ENCODE measurements at regions not wholly inside any gene's neighbourhood (a gene's known extent, or its start where the extent isn't known, plus 50 kb on each side); places are given as distances from the start of the nearest gene placed in this dataset.

GRCh38 chr1:188241629-188242028, 1412.9 kb downstream of the PLA2G4A start:
- Histone ChIP-seq H3K4me2 (ENCODE audit: low read length) (no peak overlapping the region), H3K9ac (ENCODE audit: low read length) (no peak overlapping the region), H3K36me3 (ENCODE audit: insufficient read depth, low read length) (no peaks in the 10 kb centered on the region), H3K79me2 (ENCODE audit: insufficient read depth, low read length) (no peaks in the 10 kb centered on the region), H3K4me3 (ENCODE audit: low read depth, low read length, poor library complexity, severe bottlenecking) (no peak overlapping the region), H3F3A (ENCODE audit: insufficient read depth, low read length) (no peaks in the 10 kb centered on the region), H3K27ac (ENCODE audit: low read depth, low read length, poor library complexity, severe bottlenecking) (no peak overlapping the region), H2AFZ (ENCODE audit: low read length) (no peak overlapping the region), H3K9me3 (ENCODE audit: low read length) (no peaks in the 10 kb centered on the region), H3K4me1 (ENCODE audit: insufficient read depth, low read length, severe bottlenecking) (no peaks in the 10 kb centered on the region), H3K9me2 (ENCODE audit: low read depth, low read length) (no peaks in the 10 kb centered on the region), H4K20me1 (ENCODE audit: insufficient read depth, low read length) (no peaks in the 10 kb centered on the region), H3K27me3 (ENCODE audit: insufficient read depth, low read length) (no peaks in the 10 kb centered on the region)
- TF ChIP-seq EZH2 (IDR thresholded peaks at IDR 0.05; ENCODE audit: borderline replicate concordance, low read length), result no peak
- no peak for TF ChIP-seq CTCF (IDR thresholded peaks at IDR 0.05; ENCODE audit: low read length)

GRCh38 chr1:188243456-188243855, 1414.7 kb downstream of the PLA2G4A start:
- H2AFZ ChIP-seq (ENCODE audit: low read length), result no peak overlapping the region
- no peak overlapping the region for H3K4me2 ChIP-seq (ENCODE audit: low read length)
- H3F3A ChIP-seq (ENCODE audit: insufficient read depth, low read length), result no peaks in the 10 kb centered on the region
- no peaks in the 10 kb centered on the region for H3K4me1 ChIP-seq (ENCODE audit: insufficient read depth, low read length, severe bottlenecking)
- H4K20me1 ChIP-seq (ENCODE audit: insufficient read depth, low read length), result no peaks in the 10 kb centered on the region
- no peak for TF ChIP-seq CTCF (IDR thresholded peaks at IDR 0.05; ENCODE audit: low read length)
- TF ChIP-seq EZH2 (IDR thresholded peaks at IDR 0.05; ENCODE audit: borderline replicate concordance, low read length), result no peak
- no peaks in the 10 kb centered on the region for H3K27me3 ChIP-seq (ENCODE audit: insufficient read depth, low read length)
- H3K4me3 ChIP-seq (ENCODE audit: low read depth, low read length, poor library complexity, severe bottlenecking), result no peak overlapping the region
- H3K27ac ChIP-seq (ENCODE audit: low read depth, low read length, poor library complexity, severe bottlenecking), result no peak overlapping the region
- H3K9me3 ChIP-seq (ENCODE audit: low read length), result no peaks in the 10 kb centered on the region
- H3K9ac ChIP-seq (ENCODE audit: low read length), result no peak overlapping the region
- no peaks in the 10 kb centered on the region for H3K9me2 ChIP-seq (ENCODE audit: low read depth, low read length)
- H3K79me2 ChIP-seq (ENCODE audit: insufficient read depth, low read length), result no peaks in the 10 kb centered on the region
- H3K36me3 ChIP-seq (ENCODE audit: insufficient read depth, low read length), result no peaks in the 10 kb centered on the region

- H4K20me1 ChIP-seq (ENCODE audit: insufficient read depth, low read length), result no peaks in the 10 kb centered on the region
- no peaks in the 10 kb centered on the region for H3K79me2 ChIP-seq (ENCODE audit: insufficient read depth, low read length)
- no peak overlapping the region for H3K9ac ChIP-seq (ENCODE audit: low read length)
- H2AFZ ChIP-seq (ENCODE audit: low read length), result no peak overlapping the region
- no peaks in the 10 kb centered on the region for H3K9me2 ChIP-seq (ENCODE audit: low read depth, low read length)
- no peak overlapping the region for H3K4me3 ChIP-seq (ENCODE audit: low read depth, low read length, poor library complexity, severe bottlenecking)
- no peaks in the 10 kb centered on the region for H3F3A ChIP-seq (ENCODE audit: insufficient read depth, low read length)
- no peak overlapping the region for H3K27ac ChIP-seq (ENCODE audit: low read depth, low read length, poor library complexity, severe bottlenecking)
- no peaks in the 10 kb centered on the region for H3K4me1 ChIP-seq (ENCODE audit: insufficient read depth, low read length, severe bottlenecking)
- no peak overlapping the region for H3K4me2 ChIP-seq (ENCODE audit: low read length)
- H3K9me3 ChIP-seq (ENCODE audit: low read length), result no peaks in the 10 kb centered on the region
- H3K36me3 ChIP-seq (ENCODE audit: insufficient read depth, low read length), result no peaks in the 10 kb centered on the region
- no peaks in the 10 kb centered on the region for H3K27me3 ChIP-seq (ENCODE audit: insufficient read depth, low read length)
- TF ChIP-seq CTCF (IDR thresholded peaks at IDR 0.05; ENCODE audit: low read length) (no peak), EZH2 (IDR thresholded peaks at IDR 0.05; ENCODE audit: borderline replicate concordance, low read length) (no peak)
Observed at GRCh38 chr1:188244681-188245080, 1415.9 kb downstream of the PLA2G4A start.
